ENCODE measurements at regions not wholly inside any gene's neighbourhood (a gene's known extent, or its start where the extent isn't known, plus 50 kb on each side); places are given as distances from the start of the nearest gene placed in this dataset.
A peak's percentile ranks its signal among the peaks of the same experiment; 100 is the strongest.

DNA sequence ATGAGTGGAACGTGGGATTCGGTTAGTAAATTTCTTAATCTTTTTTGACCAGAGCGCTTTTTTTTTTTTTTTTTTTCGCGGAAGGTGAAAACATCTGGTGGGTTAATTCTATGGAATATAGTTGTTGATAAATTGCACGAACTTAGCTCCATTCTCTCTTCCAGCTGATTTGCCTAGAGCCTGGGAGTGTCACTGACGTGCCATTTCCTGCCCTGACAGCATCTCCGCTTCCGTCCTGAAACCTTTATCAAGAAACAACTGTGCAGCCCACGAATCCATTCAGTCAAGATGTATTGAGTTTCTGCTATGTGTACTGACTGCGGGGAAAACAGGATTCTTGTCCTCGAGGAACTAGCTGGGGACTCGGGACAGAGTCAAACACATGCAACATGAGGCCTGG is 59.5 kb upstream of the TGM3 start:
- FAIRE-seq (no peak), DNase-seq (ENCODE audit: low spot score) (no peak)

GRCh38 chr20:2237059-2237458 is 58.7 kb upstream of the TGM3 start:
- FAIRE-seq = peak; percentile 90

GRCh38 chr20:2238601-2239000 is 57.2 kb upstream of the TGM3 start:
- DNase-seq (ENCODE audit: low spot score) = no peak
- FAIRE-seq = no peak

More at GRCh38 chr20:2237059-2237458, 58.7 kb upstream of the TGM3 start:
- peak; percentile 95 for DNase-seq (ENCODE audit: low spot score)

DNA sequence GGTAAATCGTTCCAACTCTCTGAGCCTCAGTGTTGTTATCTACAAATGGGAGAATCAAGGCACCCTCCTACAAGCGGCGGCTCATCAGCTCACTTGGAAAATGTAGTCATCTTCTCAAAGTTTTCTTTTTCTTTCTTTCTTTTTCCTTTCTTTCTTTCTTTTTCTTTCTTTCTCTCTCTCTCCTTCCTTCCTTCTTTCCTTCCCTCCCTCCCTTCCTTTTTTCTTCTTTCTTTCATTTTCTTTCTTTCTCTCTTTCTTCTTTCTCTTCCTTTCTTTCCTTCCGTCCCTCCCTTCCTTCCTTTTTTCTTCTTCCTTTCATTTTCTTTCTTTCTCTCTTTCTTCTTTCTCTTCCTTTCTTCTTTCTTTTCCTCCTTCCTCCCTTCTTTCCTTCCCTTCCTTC is 55.0 kb upstream of the TGM3 start:
- FAIRE-seq = no peak
- no peak for DNase-seq (ENCODE audit: low spot score)

- no peak for FAIRE-seq
- DNase-seq (ENCODE audit: low spot score) = no peak
Observed at GRCh38 chr20:2242678-2243077, 53.1 kb upstream of the TGM3 start.

- FAIRE-seq (no peak), DNase-seq (ENCODE audit: low spot score) (no peak)
Observed at GRCh38 chr20:2244523-2244922, 51.3 kb upstream of the TGM3 start.

- FAIRE-seq (no peak), DNase-seq (ENCODE audit: low spot score) (no peak)
Observed at GRCh38 chr20:2244993-2245392, 50.8 kb upstream of the TGM3 start.

DNA sequence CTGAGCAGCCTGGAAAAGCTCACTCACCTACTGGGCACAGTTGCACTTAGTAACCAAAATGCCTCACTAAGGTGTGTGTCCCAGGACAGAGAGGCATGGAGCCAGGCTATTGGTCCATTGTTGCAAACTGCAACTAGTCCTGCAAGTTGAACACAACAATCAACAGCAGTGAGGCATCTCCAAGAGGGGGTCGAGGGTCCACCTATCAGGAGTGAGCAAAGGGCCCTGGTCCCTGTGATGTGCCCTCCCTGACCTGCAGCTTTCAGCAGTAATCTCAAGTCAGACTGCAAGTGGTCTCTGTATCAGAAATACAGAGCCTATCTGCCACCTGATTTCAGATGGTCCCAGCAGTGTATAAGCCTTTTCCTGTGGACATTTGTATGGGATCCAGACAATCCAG is 50.2 kb upstream of the TGM3 start:
- no peak for DNase-seq (ENCODE audit: low spot score)
- FAIRE-seq = no peak
